Neuronal stem cell (in vitro differentiated cells): ENCODE measurements at regions not wholly inside any gene's neighbourhood (a gene's known extent, or its start where the extent isn't known, plus 50 kb on each side); places are given as distances from the start of the nearest gene placed in this dataset.
"Not testable (repeated sequence)": the region's sequence is repeated elsewhere in the genome, so short reads cannot be mapped to it uniquely, and the experiment has no call there.

Experiments
- DNase-seq: peaks from one replicate; pipeline ENCODE4 v3.0.0-alpha.2; 2013; ENCODE audit warnings: low spot score
- H2AFZ ChIP-seq: one replicate; pipeline ENCODE4 v1.6.1; 2013; ENCODE audit warnings: mild to moderate bottlenecking, low read length, inconsistent platforms
- H2AK5ac ChIP-seq: 2 replicates; pipeline ENCODE4 v1.6.1; 2013; ENCODE audit warnings: low read depth, mild to moderate bottlenecking, inconsistent platforms, low read length, moderate library complexity, mixed read lengths
- H2BK120ac ChIP-seq: 2 replicates; pipeline ENCODE4 v1.6.1; 2013; ENCODE audit warnings: low read depth, mild to moderate bottlenecking, inconsistent platforms, low read length, moderate library complexity, mixed read lengths
- H2BK12ac ChIP-seq: one replicate; pipeline ENCODE4 v1.6.1; 2013; ENCODE audit warnings: low read length, inconsistent platforms
- H2BK15ac ChIP-seq: 2 replicates; pipeline ENCODE4 v1.6.1; 2013; ENCODE audit warnings: mild to moderate bottlenecking, low read length, inconsistent platforms, mixed read lengths
- H2BK5ac ChIP-seq: one replicate; pipeline ENCODE4 v1.6.1; 2013; ENCODE audit warnings: inconsistent platforms, mild to moderate bottlenecking, low read length, moderate library complexity
- H3K14ac ChIP-seq: one replicate; pipeline ENCODE4 v1.6.1; 2013; ENCODE audit warnings: low read length, inconsistent platforms
- H3K18ac ChIP-seq: 2 replicates; pipeline ENCODE4 v1.6.1; 2013; ENCODE audit warnings: low read length, inconsistent platforms
- H3K23ac ChIP-seq: 2 replicates; pipeline ENCODE4 v1.6.1; 2013; ENCODE audit warnings: low read depth, mild to moderate bottlenecking, mixed read lengths, low read length, inconsistent platforms; ENCODE audit not compliant: poor library complexity
- H3K27ac ChIP-seq: replicated peaks from 3 replicates; pipeline ENCODE4 v1.5.1; 2013; ENCODE audit warnings: low read length, inconsistent platforms
- H3K27me3 ChIP-seq, 3 experiments: 2 replicates each; pipeline ENCODE4 v1.6.1; 2013; ENCODE audit warnings: low read length in 3 of 3, mild to moderate bottlenecking in 2 of 3, inconsistent platforms in 1 of 3, low read depth in 1 of 3, mixed read lengths in 1 of 3, moderate library complexity in 1 of 3; ENCODE audit not compliant: control insufficient read depth in 3 of 3, insufficient read depth in 3 of 3
- H3K36me3 ChIP-seq, 2 donors: replicated peaks in 1 of 2; 2 replicates each; pipeline ENCODE4 v1.6.1; 2013; ENCODE audit warnings: low read length in 2 of 2; ENCODE audit not compliant: control insufficient read depth in 2 of 2, insufficient read depth in 2 of 2
- H3K4ac ChIP-seq: 2 replicates; pipeline ENCODE4 v1.6.1; 2013; ENCODE audit warnings: inconsistent platforms, mild to moderate bottlenecking, low read length, moderate library complexity
- H3K4me1 ChIP-seq, 2 donors: 1 replicate in 1 of 2; 2 replicates in 1 of 2; pipeline ENCODE4 v1.6.1; 2013; ENCODE audit warnings: low read length in 2 of 2, low read depth in 1 of 2; ENCODE audit not compliant: control insufficient read depth in 2 of 2, insufficient read depth in 1 of 2
- H3K4me2 ChIP-seq: one replicate; pipeline ENCODE4 v1.6.1; 2013; ENCODE audit warnings: mild to moderate bottlenecking, low read length, inconsistent platforms; ENCODE audit not compliant: insufficient read depth, poor library complexity, severe bottlenecking
- H3K4me3 ChIP-seq, 2 donors: 2 replicates each; pipeline ENCODE4 v1.5.1; 2013; ENCODE audit warnings: low read length in 2 of 2, mild to moderate bottlenecking in 2 of 2, inconsistent platforms in 1 of 2, moderate library complexity in 1 of 2
- H3K79me1 ChIP-seq: one replicate; pipeline ENCODE4 v1.6.1; 2013; ENCODE audit warnings: low read depth, mild to moderate bottlenecking, inconsistent platforms, low read length, moderate library complexity
- H3K9ac ChIP-seq: one replicate; pipeline ENCODE4 v1.6.1; 2013; ENCODE audit warnings: mild to moderate bottlenecking, low read depth, low read length, inconsistent platforms; ENCODE audit not compliant: poor library complexity
- H3K9me3 ChIP-seq, 2 donors: replicated peaks in 1 of 2; 2 replicates each; pipeline versions ENCODE3 to v1.6.1; 2013; ENCODE audit warnings: low read length in 2 of 2, mild to moderate bottlenecking in 2 of 2, inconsistent platforms in 1 of 2, low read depth in 1 of 2, mixed read lengths in 1 of 2, moderate library complexity in 1 of 2; ENCODE audit not compliant: control insufficient read depth in 2 of 2, insufficient read depth in 1 of 2
- H4K8ac ChIP-seq: one replicate; pipeline ENCODE4 v1.6.1; 2013; ENCODE audit warnings: low read depth, mild to moderate bottlenecking, inconsistent platforms, low read length, moderate library complexity
- H4K91ac ChIP-seq: one replicate; pipeline ENCODE4 v1.6.1; 2013; ENCODE audit warnings: low read length, low read depth, mild to moderate bottlenecking, inconsistent platforms; ENCODE audit not compliant: poor library complexity
- WGBS, 2 donors: extraction: QIAGEN DNeasy Blood & Tissue Kit; methylation state at CpG; one replicate each; pipeline ENCODE4 v1.1.7; 2013; ENCODE audit warnings: missing lambda C conversion rate in 2 of 2, mixed read lengths in 1 of 2; ENCODE audit not compliant: insufficient read length in 2 of 2, insufficient replicate concordance in 1 of 2; ENCODE audit errors: extremely low coverage in 2 of 2; 5-methylcytosine and 5-hydroxymethylcytosine counted together

DNA sequence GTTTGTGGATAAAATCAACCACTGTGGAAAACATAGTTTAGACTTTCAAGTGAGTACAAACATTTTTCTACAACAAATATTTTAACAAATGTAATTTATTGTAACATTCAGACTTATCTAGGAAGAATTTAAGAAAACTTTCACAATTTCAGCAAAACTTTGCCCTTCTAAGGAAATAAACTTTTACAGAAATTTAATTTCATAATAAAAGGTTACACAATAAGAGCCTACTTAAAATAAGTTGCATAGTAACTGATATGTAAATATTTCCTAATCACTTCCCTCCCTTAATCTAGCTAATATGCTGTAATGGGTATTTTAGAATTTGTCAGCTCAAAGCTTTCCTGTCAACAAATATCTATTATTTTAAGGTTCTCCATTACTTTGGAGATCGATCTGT lies 1899.9 kb downstream of the MAT2B start:
- no peak overlapping the region for H4K8ac ChIP-seq
- no peak overlapping the region for H2AK5ac ChIP-seq
- no peak overlapping the region for H3K18ac ChIP-seq
- no peak overlapping the region for H2AFZ ChIP-seq
- no peak overlapping the region for H2BK12ac ChIP-seq
- H3K4me3 ChIP-seq, result no peak overlapping the region
- peaks cover 0 to 2% of the 10 kb centered on the region in 2 donors for H3K9me3 ChIP-seq
- no peak overlapping the region for H2BK5ac ChIP-seq
- H3K27ac ChIP-seq, result no peak overlapping the region
- no peaks in the 10 kb centered on the region for H3K79me1 ChIP-seq
- H3K36me3 ChIP-seq, result no peaks in the 10 kb centered on the region
- no CpG with 5 or more reads among the region's 1 CpG for WGBS, 2 donors
- H4K91ac ChIP-seq, result no peak overlapping the region
- no peak overlapping the region for H2BK120ac ChIP-seq
- no peak overlapping the region for H3K14ac ChIP-seq
- H3K9ac ChIP-seq, result no peak overlapping the region
- no peaks in the 10 kb centered on the region for H3K27me3 ChIP-seq
- no peak overlapping the region for H3K4me2 ChIP-seq
- H2BK15ac ChIP-seq, result no peak overlapping the region
- no peak overlapping the region for H3K23ac ChIP-seq
- DNase-seq, result no peak
- H3K4me1 ChIP-seq, result no peaks in the 10 kb centered on the region
- H3K4ac ChIP-seq, result no peak overlapping the region

DNA sequence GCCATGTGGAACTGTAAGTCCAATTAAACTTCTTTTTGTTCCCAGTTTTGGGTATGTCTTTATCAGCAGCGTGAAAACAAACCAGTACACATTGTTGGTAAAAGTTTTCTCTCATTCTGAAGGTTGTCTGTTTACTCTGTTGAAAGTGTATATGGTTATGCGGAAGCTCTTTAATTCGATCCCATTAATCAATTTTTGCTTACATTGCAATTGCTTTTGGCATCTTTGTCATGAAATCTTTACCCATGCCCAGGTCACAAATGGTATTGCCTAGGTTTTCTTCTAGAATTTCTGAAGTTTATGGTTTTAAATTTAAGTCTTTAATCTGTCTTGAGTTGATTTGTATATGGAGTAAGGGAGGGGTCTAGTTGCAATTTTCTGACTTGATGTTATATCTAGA lies 1901.9 kb downstream of the MAT2B start:
- DNase-seq, result no peak
- no peak overlapping the region for H4K91ac ChIP-seq
- peaks cover 0 to 2% of the 10 kb centered on the region in 2 donors for H3K9me3 ChIP-seq
- H3K4me1 ChIP-seq, result no peaks in the 10 kb centered on the region
- no peak overlapping the region for H2AFZ ChIP-seq
- WGBS, 2 donors, result no CpG with 5 or more reads among the region's 3 CpGs
- H3K36me3 ChIP-seq, result no peaks in the 10 kb centered on the region
- no peak overlapping the region for H3K4me3 ChIP-seq
- no peak overlapping the region for H2BK120ac ChIP-seq
- H2BK5ac ChIP-seq, result no peak overlapping the region
- H4K8ac ChIP-seq, result no peak overlapping the region
- no peaks in the 10 kb centered on the region for H3K79me1 ChIP-seq
- no peak overlapping the region for H3K18ac ChIP-seq
- H3K27me3 ChIP-seq, result no peaks in the 10 kb centered on the region
- no peak overlapping the region for H3K4ac ChIP-seq
- H3K23ac ChIP-seq, result no peak overlapping the region
- no peak overlapping the region for H3K9ac ChIP-seq
- no peak overlapping the region for H3K27ac ChIP-seq
- no peak overlapping the region for H2AK5ac ChIP-seq
- no peak overlapping the region for H3K4me2 ChIP-seq
- no peak overlapping the region for H3K14ac ChIP-seq
- no peak overlapping the region for H2BK12ac ChIP-seq
- no peak overlapping the region for H2BK15ac ChIP-seq

DNA sequence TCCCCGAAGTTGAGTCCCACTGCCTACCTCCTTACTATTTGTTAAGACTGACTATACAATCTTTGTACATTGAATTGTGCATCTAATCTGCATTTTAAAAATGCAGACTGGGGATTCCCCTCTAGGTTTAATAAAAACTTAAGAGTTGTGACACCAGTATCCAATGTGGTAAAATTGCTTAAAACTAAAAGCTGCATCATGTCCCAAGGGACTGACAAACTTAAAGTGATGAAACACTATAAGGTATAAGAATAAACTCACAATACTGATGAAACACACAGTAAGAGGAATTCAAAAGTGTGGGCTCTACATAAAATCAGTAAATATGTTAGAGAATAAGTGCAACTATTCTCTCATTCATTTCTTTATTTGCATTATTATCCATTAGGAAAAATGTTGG lies 1905.1 kb downstream of the MAT2B start:
- no peak overlapping the region for H4K8ac ChIP-seq
- no peak overlapping the region for H2BK15ac ChIP-seq
- H4K91ac ChIP-seq, result no peak overlapping the region
- no peak overlapping the region for H2BK5ac ChIP-seq
- H2BK12ac ChIP-seq, result no peak overlapping the region
- no peaks in the 10 kb centered on the region for H3K79me1 ChIP-seq
- H2AFZ ChIP-seq, result no peak overlapping the region
- H3K4me1 ChIP-seq, result no peaks in the 10 kb centered on the region
- no peak overlapping the region for H3K4me3 ChIP-seq
- no peaks in the 10 kb centered on the region for H3K36me3 ChIP-seq
- no peak overlapping the region for H3K4me2 ChIP-seq
- no peak overlapping the region for H3K18ac ChIP-seq
- no peaks in the 10 kb centered on the region for H3K27me3 ChIP-seq
- H2AK5ac ChIP-seq, result no peak overlapping the region
- H3K4ac ChIP-seq, result no peak overlapping the region
- H3K27ac ChIP-seq, result no peak overlapping the region
- no CpG with 5 or more reads among the region's 1 CpG for WGBS, 2 donors
- H3K9ac ChIP-seq, result no peak overlapping the region
- H3K23ac ChIP-seq, result no peak overlapping the region
- peaks cover 0 to 2% of the 10 kb centered on the region in 2 donors for H3K9me3 ChIP-seq
- no peak for DNase-seq
- no peak overlapping the region for H2BK120ac ChIP-seq
- H3K14ac ChIP-seq, result no peak overlapping the region

DNA sequence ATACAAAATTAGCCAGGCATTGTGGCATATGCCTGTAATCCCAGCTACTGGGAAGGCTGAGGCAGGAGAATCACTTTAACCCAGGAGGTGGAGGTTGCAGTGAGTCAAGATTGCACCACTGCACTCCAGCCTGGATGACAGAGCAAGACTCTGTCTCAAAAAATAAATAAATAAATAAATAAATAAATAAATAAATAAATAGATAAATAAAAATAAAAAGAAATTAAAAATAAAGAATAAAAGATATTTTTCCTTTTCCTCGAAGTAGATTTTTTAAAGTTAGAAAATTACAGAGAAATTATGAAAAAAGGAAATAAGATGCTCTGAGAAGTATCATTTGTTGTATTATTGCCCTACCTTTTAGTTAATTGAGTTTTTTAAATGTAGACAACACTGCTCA lies 1906.1 kb downstream of the MAT2B start:
- H3K14ac ChIP-seq, H4K91ac ChIP-seq, H2BK15ac ChIP-seq, H3K18ac ChIP-seq, H3K27ac ChIP-seq, H3K23ac ChIP-seq, H2AK5ac ChIP-seq, H3K4me1 ChIP-seq, H3K27me3 ChIP-seq, H3K4ac ChIP-seq, H3K4me3 ChIP-seq, H3K36me3 ChIP-seq, H3K79me1 ChIP-seq, H3K4me2 ChIP-seq, H4K8ac ChIP-seq, H2BK12ac ChIP-seq, DNase-seq, H2BK5ac ChIP-seq, H2BK120ac ChIP-seq, H3K9me3 ChIP-seq, H3K9ac ChIP-seq, H2AFZ ChIP-seq: not testable (repeated sequence)
- whole genome bisulfite sequencing, 2 donors, result no CpG with 5 or more reads among the region's 1 CpG
